ENCODE measurements at regions not wholly inside any gene's neighbourhood (a gene's known extent, or its start where the extent isn't known, plus 50 kb on each side); places are given as distances from the start of the nearest gene placed in this dataset.
A peak's percentile ranks its signal among the peaks of the same experiment; 100 is the strongest.
"Not testable (repeated sequence)": the region's sequence is repeated elsewhere in the genome, so short reads cannot be mapped to it uniquely, and the experiment has no call there.

DNA sequence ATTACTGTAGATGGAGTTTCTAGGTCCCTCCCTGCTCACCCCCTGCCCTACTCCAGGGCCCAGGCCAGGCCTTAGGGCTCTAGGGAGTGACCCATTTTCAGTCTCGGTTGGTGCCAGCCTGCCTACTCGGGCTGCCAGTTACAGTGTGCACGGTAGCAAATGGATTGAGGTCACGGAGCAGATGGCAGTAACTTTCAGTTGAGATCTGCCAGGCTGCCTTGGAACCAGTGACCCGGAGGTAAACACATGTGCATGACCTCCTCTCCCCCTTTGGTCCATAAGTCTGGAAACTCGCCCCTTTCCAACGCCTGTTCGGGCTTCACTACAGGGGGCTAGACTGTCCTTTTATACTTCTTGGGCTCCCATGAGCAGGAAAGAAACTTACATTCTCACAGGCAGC, 139.7 kb upstream of the TBX3 start:
- DNase-seq: no peak

DNA sequence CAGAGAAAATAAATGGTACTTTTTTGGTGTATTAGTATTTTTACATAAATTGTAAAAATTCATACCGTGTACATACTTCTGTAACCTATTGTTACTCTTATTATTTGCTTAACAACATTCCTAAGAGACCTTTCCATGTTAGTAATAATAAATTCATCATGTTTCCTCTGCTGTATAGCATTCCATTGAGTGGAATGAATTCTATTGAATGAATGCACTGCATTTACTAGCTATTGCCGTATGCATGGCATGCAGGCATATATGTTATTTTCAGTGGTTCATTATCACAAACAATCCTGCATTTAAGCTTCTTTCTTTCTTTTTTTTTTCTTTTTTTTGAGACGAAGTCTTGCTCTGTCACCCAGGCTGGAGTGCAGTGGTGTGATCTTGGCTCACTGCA, 137.6 kb upstream of the TBX3 start:
- DNase-seq: no peak

DNA sequence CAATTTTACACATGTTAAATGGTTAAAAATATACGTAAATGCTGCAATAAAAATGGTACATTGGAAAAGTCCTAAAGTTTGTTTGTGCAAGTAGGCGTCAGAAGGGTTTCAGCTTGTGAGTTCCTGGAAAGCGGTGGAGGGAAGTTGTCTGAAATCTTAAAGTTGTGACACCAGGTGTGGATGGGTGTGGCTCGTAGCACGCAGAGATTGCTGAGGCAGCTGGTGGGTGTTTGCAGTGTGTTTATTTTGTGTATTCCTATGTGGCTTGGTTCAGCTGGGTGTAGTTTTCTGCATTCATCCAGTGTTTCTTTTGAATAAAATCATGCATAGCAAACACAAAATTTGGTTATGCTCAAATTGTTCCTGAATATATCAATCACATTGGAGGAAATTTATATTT, 136.8 kb upstream of the TBX3 start:
- no peak for DNase-seq

DNA sequence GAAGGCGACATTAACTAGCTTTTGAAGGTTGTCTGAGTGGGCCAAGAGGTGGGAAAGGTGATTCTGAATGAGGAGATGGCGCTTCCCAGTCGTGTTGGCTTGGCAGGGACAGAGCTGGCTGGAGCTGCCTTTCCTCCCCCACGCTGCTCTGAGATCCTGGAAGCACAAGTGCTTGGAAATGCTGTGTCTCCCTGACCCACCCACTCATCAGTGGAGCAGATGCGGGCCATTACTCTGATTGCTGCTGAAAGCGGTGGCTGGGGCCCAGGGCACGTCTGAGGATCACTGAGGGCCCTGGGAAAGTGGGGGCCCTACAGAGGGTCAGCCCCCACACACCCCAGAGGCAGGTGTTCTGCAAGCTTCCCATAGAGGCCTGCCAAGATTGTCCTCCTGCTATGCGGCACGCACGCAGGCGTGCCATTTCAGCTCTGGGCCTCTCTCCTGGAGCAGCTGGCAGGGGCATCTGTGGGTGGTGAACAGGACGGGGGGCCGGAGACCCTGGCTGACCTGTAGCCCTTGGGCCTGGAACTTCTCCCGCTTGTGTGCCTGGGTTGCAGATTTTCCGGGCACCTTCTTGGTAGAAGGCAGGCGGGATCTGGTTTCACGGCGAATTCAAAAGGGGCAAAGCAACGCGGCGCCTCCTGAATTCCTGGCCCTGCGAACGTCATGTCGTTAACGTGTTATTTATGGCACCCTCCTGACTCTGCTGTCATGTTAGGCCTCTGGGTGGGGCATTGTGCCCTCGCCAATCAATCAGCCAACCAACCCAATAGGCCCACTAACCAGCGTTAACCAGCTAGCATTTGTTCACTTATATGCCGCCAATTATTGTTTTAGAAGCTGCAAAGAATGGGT, 133.8 kb upstream of the TBX3 start:
- DNase-seq: no peak

DNA sequence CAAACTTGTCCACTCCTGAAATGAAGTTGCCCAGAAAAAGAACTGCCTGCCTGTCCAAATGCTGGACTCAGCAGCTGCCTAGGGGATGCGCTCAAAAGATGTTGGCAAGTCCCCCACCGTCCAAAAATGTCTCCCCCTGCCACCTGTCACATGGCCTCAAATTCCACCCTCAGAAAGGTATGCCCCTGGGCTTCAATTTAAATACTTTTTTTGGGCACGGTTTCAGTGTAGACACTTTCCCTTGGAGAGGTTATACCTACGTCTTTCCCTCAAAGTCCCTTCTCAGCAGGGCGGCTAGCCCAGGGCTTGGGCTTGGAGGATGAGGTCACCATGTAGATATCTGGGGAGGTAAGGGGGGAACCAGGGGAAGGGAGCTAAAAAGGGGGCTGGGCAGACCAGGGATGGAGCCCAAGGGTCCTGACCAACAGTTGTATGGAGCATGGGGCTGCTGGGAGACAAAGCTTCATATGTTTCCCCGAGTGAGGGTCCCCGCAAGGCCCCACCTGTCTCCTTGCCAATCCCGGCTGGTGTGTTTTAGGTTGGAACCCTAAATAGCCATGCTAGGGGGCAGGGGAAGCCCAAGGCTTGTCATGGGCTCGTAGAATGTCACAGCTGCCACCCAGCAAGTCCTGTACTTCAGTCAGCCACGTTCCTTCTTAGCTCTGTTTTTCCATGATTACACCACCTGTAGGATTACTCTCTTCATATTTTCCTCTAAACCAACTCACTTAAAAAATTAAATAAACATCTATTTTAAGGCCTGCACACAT, 131.2 kb upstream of the TBX3 start:
- DNase-seq: no peak

DNA sequence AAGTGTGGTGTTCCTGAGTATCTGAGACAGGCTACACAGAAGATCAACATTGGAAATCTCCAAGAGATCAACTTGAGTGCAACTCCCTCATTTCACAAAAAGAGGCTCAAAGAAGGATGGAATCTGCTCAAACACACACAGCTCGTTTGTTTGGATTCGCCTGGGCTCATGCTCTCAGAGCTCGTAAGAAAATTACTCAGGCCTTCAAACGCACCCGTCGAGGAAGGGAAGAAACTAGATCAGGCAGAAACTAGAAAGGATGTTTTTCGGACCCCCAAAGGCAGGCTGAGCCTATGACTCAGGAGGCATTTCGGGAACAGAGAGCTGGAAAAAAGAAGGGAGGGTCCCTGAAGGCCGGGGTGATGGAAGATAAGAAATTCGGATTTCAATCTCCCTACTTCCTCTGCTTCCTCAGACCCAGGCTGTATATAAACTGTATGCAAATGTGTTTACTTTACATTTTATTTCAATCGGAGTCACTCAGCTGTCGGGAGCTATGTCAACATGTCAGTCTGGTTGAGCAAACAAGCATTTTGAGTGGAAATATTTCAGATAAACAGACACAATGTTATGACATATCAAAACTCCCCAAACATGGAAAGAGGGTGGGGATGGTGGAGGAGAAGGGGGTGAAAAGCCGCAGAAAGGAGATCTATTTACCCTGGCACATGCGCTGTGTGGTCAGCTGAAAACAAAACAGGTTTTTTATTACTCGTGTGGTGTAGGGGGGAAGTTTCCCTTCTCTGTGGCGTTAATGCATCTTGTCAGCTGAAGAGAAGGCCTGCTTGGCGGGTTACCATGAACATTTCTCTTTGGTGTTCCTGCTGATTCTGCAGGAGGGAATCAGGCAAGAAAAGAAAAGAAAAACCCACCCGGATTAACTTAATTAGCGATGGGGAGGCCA, 129.1 kb upstream of the TBX3 start:
- peak; percentile 24 for DNase-seq

DNA sequence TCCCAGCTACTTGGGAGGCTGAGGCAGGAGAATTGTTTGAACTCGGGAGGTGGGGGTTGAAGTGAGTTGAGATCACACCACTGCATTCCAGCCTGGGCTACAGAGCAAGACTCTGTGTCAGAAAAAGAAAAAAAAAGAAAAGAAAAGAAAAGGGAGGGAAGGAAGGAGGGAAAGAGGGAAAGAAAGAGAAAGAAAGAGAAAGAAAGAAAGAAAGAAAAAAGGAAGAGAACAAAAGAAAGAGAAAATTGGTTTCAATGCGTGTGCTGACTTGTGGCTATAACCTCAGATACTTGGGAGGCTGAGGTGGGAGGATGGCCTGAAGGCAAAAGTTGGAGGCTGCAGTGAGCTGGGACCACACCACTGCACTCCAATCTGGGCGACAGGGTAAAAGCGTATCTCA, 128.4 kb upstream of the TBX3 start:
- DNase-seq: no peak

DNA sequence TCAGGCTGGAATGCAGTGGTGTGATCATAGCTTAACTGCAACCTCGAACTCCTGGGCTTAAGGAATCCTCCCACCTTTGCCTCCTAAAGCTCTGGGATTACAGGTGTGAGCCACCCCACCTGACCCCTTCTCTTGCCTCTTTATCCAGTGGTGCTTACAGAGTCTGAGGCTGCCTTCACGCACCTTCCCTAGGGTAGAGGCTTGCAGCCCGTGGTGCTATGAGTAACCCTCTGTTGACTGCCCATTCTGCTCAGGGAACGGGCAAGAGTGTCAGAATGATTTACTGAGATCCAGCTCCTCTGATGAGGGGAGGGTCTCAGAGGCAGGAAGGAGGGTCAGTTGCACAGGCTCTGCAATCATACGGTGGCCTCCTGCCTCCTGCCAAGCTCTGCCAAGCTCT, 125.1 kb upstream of the TBX3 start:
- no peak for DNase-seq

DNA sequence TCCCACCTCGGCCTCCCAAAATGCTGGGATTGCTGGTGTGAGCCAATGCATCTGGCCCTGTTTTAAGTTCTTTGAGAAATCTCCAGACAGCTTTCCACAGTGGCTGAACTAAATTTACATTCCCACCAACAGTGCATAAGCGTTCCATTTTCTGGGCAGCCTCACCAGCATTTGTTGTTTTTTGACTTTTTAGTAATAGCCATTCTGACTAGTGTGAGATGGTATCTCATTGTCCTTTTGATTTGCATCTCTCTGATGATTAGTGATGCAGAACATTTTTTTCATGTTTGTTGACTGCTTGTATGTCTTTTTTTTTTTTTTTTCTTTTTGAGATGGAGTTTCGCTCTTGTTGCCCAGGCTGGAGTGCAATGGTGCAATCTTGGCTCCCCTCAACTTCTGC, 117.4 kb upstream of the TBX3 start:
- not testable (repeated sequence) for DNase-seq

DNA sequence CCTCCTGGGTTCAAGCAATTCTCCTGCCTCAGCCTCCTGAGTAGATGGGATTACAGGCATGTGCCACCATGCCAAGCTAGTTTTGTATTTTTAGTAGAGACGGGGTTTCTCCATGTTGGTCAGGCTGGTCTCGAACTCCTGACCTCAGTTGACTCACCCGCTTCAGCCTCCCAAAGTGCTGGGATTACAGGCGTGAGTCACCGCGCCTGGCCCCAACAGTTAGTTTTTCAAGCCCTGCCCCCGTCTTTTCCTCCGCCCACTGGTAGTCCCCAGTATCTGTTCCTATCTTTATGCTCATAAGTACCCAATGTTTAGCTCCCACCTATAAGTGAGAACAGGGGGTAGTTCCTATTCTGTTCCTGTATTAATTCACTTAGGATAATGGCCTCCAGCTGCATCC, 116.6 kb upstream of the TBX3 start:
- not testable (repeated sequence) for DNase-seq

DNA sequence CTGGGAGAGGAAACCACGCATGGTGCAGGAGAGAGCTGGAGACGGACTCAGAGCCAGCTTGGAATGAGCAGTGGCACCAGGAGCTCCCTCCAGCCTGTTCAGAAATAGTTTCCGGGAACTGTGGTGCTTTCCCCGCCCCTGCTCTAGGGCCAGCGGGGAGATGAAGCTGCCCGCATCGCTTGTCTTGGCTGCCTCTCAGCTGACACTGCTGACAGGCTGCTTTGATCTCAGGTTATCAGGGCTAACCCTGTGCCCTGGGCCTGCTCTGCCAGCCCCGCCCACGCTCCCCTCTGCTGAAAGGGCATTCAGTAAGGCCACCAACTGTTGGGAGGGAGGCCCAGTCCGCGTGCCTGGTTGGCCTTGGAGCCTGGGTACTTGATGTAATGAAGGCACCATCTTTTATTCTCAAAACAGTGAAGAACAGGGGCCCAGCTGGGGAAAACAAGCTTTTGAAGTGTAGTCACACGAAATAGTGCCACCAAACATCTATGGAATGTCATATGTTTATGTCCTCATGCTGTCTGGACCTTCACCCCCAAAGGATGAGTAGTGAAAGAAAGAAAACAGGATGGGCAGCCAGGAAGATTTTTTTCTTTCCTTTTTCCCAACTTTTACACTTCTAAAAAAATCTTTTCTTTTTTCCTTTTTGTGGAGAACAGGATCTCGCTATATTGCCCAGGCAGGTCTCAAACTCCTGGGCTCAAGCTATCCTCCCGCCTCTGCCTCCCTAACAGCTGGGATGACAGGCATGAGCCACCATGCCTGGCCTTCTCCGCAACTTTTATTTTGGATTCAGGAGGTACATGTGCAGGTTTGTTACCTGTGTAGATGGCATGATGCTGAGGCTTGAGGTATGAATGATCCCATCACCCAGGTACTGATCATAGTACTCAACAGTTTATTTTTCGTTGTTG, 115.9 kb upstream of the TBX3 start:
- DNase-seq: no peak

DNA sequence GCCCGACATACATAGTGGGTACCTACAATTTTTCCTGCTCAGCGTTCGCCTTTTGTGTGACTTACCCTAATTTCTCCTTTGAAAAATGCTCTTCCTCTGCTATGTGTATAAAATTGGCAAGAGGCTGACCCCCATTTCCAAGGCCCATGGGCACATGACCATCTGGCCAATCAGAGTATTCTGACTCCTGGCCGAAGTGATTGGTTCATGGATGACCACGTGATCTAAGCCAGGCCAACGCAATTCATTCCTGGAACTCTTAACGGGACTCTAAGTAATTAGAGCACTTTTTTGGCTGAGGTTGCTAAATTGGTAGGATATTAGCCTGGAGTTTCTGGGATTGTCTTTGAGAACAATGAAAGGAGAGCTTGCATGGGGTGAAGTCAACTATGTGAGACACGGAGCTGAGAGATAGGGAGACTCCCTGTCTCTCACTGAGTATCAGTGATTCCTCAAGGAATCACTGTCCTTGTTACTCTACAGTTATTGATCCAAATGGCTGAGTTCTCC, 110.1 kb upstream of the TBX3 start:
- DNase-seq: no peak

DNA sequence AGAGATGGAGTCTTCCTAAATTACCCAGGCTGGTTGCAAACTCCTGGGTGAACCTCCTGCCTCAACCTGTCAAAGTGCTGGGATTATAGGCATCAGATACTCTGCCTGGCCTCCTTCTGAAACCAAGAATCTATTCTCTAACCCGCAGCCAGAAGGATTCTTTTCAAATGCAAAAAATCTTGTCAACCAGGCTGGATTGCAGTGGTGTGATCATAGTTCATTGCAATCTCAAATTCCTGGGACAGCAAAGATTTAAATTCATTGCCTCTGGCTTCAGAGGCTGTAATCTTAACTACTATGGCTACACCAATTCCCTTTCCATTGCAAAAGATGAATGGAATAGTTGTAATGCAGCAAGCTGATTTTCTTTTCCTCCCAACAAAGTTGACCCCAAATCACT, 106.3 kb upstream of the TBX3 start:
- no peak for DNase-seq

DNA sequence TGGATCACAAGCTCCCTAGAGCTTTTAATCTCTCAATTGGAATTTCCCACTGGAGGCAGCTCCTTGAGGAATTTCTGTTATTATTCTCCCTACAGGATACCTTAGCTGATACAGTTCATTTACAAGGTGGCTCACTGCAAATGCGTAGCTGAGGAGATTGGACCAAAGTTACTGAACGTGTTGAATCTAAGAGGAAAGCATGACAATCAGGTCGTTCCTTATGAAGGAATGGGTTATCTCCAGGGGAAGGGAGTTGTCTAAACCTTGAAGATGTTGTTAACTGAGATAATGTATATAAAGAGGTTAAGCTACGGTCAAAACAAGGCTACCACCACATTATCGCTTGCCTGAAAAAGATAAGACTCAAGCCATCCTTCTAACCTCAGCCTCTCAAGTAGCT, 105.8 kb upstream of the TBX3 start:
- no peak for DNase-seq

DNA sequence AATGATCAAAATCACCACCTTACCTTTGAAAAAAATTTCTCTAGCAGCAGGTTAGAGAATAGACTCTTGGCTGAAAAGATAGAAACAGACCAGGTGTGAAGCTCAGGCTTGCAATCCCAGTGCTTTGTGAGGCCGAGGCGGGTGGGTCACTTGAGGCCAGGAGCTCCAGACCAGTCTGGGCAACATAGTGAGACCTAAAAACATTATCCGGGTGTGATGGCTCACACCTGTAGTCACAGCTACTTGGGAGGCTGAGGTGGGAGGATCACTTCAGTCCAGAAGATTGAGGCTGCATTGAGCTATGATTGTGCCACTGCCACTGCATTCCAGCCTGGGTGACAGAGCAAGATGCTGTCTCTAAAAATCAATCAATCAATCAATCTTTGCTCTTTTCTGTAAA, 105.3 kb upstream of the TBX3 start:
- DNase-seq: no peak

DNA sequence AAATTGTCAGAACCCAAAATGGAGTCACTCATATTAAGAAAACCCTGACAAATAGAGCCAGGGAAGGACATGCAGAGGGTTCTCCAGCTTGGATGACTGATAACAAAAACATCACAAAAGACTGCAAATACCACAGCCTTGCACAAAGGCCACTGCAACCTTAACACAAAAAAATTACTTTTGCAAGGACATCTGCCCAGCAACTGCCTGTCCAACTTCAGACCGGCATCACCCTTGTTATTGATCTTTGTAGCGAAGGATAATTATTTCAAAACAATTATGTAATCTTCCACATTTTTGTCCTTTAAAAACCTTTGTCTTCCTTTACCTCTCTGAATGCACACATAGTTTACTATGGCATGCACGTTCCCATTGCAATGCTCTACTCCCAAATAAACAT, 100.6 kb upstream of the TBX3 start:
- DNase-seq: no peak

DNA sequence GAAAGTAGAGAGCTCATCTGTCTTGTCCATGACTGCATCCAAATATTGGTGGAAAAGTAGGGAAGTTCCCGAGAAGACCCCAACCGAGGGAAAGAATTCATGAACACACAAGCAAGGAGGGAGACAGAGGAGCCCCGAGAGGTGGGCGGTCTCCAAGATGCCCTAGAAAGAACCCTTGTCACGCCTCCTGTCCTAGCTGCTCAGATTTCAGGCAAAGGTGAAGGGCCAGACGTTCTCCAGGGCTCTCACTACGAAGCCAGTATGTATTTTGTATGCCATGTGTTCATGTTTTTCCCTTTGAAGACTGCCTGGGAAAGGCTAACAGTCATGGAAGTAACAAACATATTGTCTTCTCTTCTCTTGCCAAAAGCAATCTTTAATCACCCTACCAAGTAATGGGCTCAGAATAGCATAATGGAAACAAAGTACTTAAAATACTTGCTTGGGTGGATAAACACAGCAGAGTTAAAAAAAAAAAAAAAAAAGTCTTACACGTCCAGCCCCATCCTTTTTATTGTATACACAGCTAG, 99.2 kb upstream of the TBX3 start:
- DNase-seq: no peak

DNA sequence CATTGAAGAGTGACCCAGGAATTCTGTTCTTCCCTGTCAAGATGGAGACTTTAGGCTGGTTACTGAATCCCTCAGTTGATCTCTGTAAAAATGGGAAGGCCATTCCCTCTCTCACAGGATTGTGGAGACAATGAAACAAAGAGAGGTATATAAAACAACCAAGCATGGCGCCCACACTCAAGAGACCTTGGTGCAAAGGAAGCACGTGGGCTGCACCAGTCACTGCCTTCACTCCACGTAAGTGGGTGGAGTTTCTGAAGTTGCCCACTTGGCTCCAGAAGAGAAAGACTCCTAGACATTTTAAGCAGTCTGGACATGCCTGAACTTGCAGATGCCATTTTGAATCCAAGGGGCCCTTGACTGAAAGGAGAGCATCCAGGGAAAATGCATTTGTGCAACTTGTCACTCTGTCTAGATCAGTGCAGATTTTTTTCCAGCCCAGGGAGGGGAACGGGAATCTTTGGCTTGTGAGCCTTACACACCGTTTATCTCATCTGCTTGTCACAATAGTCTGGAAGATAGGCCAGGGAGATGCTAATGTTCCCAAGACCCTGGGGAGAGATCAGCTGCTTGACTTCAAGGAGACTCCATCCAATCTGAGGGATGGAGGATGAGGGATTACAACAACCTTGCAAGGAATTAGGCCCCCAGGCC, 96.9 kb upstream of the TBX3 start:
- DNase-seq: no peak

DNA sequence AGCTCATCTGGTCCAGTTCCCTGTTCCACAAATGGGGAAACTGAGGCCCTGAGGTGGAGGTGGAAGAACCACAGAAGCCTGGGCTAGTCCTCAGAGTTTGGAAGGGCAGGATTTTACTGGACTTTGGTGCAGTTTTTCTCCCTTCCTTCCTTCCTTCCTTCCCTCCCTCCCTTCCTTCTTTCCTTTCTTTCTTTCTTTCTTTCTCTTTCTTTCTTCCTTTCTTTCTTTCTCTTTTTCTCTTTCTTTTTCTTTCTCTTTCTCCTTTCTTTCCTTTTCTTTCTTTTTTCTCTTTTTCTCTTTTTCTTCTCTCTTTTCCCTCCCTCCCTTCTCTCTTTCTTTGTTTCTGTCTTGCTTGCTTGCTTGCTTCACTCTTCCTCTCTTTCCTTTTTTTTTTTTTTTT, 95.7 kb upstream of the TBX3 start:
- no peak for DNase-seq

DNA sequence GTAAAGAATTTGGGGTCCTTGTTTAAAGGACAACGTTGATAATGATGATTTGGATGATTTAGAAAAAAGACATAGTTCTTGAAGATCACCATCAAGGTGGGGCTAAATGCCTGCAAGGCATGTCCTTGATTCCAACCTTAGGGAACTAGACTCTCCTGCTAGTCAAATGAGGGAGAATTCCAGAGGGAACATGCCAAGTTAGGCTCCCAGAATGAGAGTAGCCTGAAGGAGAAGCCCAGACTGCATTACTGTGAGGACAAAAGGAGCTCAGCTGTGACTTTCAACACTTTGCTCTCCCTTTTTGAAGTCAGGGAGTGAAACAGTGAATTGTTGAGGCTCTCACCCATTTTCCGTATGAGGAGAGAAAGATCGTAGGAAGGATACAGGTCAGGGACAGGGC, 95.2 kb upstream of the TBX3 start:
- no peak for DNase-seq

DNA sequence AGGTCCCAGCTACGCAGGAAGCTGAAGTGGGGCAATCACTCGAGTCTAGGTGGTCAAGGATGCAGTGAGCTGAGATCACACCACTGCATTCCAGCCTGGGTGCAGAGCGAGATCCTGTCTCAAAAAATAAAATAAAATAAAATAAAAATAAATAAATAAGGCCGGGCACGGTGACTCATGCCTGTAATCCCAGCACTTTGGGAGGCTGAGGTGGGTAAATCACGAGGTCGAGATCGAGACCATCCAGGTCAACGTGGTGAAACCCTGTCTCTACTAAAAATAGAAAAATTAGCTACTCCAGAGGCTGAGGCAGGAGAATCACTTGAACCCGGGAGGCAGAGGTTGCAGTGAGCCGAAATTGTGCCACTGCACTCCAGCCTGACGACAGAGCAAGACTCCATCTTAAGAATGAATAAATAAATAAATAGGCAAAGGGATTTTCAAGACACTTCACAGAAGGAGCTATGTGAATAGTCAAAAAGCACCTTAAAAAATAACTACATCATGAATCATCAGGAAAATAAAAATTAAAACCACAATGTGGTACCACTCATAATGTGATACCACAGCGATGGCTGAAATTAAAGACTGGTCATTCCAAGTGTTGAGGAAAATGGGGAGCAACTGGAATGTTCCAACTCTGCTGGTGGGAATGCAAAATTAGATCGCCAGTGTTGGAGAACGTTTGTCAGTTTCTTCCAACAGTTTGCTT, 92.9 kb upstream of the TBX3 start:
- DNase-seq: no peak

All from DMS53 (cell line).